A549 (cell line): ENCODE measurements at regions not wholly inside any gene's neighbourhood (a gene's known extent, or its start where the extent isn't known, plus 50 kb on each side); places are given as distances from the start of the nearest gene placed in this dataset.
"Not testable (repeated sequence)": the region's sequence is repeated elsewhere in the genome, so short reads cannot be mapped to it uniquely, and the experiment has no call there.

Experiments
- ATAC-seq, 2 experiments: fragments of 200-7000 bp in 1 of 2; fragments of >200 bp in 1 of 2; cut with Nextera tagmentation in 1 of 2; cut with Tn5 transposase in 1 of 2; 3 replicates each; pipeline versions ENCODE4 v1.8.0 to v1.9.1; 2018 to 2020; ENCODE audit warnings: mild to moderate bottlenecking in 1 of 2, moderate library complexity in 1 of 2
- CTCF ChIA-PET: fragments of 300-600 bp; sonication (Branson Sonifier 250); formaldehyde crosslinking; extraction: SDS; loops from one replicate; lab custom pipeline; 2021; ENCODE audit warnings: antibody characterized with exemption, inconsistent platforms; lab: Yijun Ruan, JAX
- POLR2A ChIA-PET: fragments of 350-600 bp; formaldehyde crosslinking; extraction: SDS; loops from one replicate; lab custom pipeline; 2021; ENCODE audit warnings: antibody characterized with exemption, inconsistent platforms; lab: Yijun Ruan, JAX
- DNase-seq, 2 experiments: peaks; one replicate each; pipeline versions ENCODE4 v3.0.0 to v3.0.0-alpha.2; 2011 to 2016; ENCODE audit warnings: low read depth in 1 of 2, low spot score in 1 of 2
- FAIRE-seq: peaks from 2 replicates; lab custom pipeline; 2011; peaks lifted over from hg19 to GRCh38; lab: Jason Lieb, UNC
- H3K27ac ChIP-seq, 2 experiments: fragments of >200 bp; sonication (Bioruptor Twin); formaldehyde crosslinking; 3 replicates each; pipeline ENCODE4 v1.5.1; 2016 to 2017
- H3K4me1 ChIP-seq: fragments of >200 bp; sonication (Bioruptor Twin); formaldehyde crosslinking; 3 replicates; pipeline ENCODE4 v1.6.1; 2016
- H3K4me2 ChIP-seq: fragments of >200 bp; sonication (Bioruptor Twin); formaldehyde crosslinking; 3 replicates; pipeline ENCODE4 v1.6.1; 2016
- H3K4me3 ChIP-seq: fragments of >200 bp; sonication (Bioruptor Twin); formaldehyde crosslinking; 3 replicates; pipeline ENCODE4 v1.5.1; 2016
- H3K9me3 ChIP-seq: fragments of >200 bp; sonication (Bioruptor Twin); formaldehyde crosslinking; 3 replicates; pipeline ENCODE4 v1.6.1; 2016
- HDAC2 ChIP-seq: fragments of 200-600 bp; sonication (generic); IDR thresholded peaks from 2 replicates; pipeline ENCODE4 v1.6.1; 2016
- JUN ChIP-seq, 2 experiments: fragments of >200 bp; sonication (Bioruptor Twin); formaldehyde crosslinking; IDR thresholded peaks; 2 replicates in 1 of 2; 3 replicates in 1 of 2; pipeline ENCODE4 v1.6.1; 2016 to 2017
- JUNB ChIP-seq: fragments of >200 bp; sonication (Bioruptor Twin); formaldehyde crosslinking; IDR thresholded peaks from 2 replicates; pipeline ENCODE4 v1.6.1; 2016
- KDM5A ChIP-seq: fragments of 200-600 bp; sonication (generic); IDR thresholded peaks from 2 replicates; pipeline ENCODE4 v1.6.1; 2016; ENCODE audit warnings: antibody characterized with exemption, mild to moderate bottlenecking
- MAZ ChIP-seq: fragments of 150-350 bp; IDR thresholded peaks from 2 replicates; pipeline ENCODE4 v1.6.1; 2014; ENCODE audit warnings: antibody characterized with exemption, low read depth, low read length, borderline replicate concordance
- NPAS2 ChIP-seq: fragments of 250-450 bp; sonication (Bioruptor Pico); IDR thresholded peaks from 2 replicates; pipeline ENCODE4 v1.8.0; 2022; ENCODE audit warnings: mild to moderate bottlenecking, moderate library complexity, borderline replicate concordance
- TP53 ChIP-seq: fragments of 250-450 bp; sonication (Bioruptor Pico); IDR thresholded peaks from 2 replicates; pipeline ENCODE4 v1.5.0; 2021; ENCODE audit warnings: mild to moderate bottlenecking, moderate library complexity
- ZC3H11A ChIP-seq: fragments of 450-650 bp; IDR thresholded peaks from 2 replicates; pipeline ENCODE4 v1.6.1; 2014; ENCODE audit warnings: antibody characterized with exemption, mild to moderate bottlenecking
- ZFP36 ChIP-seq: fragments of 450-650 bp; IDR thresholded peaks from 2 replicates; pipeline ENCODE4 v1.6.1; 2014; ENCODE audit warnings: borderline replicate concordance; ENCODE audit not compliant: partially characterized antibody
- ZNF302 ChIP-seq: fragments of 250-450 bp; sonication (Bioruptor Pico); IDR thresholded peaks from 2 replicates; pipeline ENCODE4 v1.9.0; 2021; ENCODE audit warnings: inconsistent platforms, mild to moderate bottlenecking, moderate library complexity
- ZSCAN20 ChIP-seq: fragments of 250-450 bp; sonication (Bioruptor Pico); IDR thresholded peaks from 2 replicates; pipeline ENCODE4 v1.8.0; 2022; ENCODE audit warnings: mild to moderate bottlenecking, moderate library complexity
- WGBS: methylation state at CpG from one replicate; pipeline ENCODE4 v1.1.6; 2017; ENCODE audit errors: missing lambda C conversion rate; 5-methylcytosine and 5-hydroxymethylcytosine counted together
- TF ChIP-seq, protein P1 (sequence below): fragments of 200-600 bp; sonication (generic); IDR thresholded peaks from 2 replicates; pipeline ENCODE4 v1.6.1; 2016; ENCODE audit warnings: antibody characterized with exemption, mild to moderate bottlenecking, moderate library complexity
- TF ChIP-seq, protein P2 (sequence below): fragments of >200 bp; sonication (Bioruptor Twin); formaldehyde crosslinking; IDR thresholded peaks from 3 replicates; pipeline ENCODE4 v1.6.1; 2016

DNA sequence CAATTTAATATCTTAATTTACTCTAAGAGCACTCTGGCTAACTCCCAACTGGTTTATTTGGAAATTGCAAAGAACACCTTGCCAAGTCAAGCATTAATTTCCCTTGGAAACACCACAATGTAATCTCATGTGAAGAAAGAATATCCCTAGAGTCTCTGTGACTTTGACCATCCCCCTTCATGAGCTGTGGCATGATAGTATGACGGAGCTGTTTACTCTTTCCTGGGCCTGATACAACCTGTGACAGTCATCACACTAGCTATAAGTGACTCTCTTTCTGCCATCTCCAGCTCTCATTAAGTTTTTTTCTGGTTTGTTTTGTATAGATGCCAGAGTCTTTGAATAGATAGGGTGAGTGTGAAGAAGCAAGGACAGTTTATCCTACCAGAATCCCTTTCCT, 470.3 kb upstream of the JARID2 start (continued):
- TF ChIP-seq, protein P1, sequence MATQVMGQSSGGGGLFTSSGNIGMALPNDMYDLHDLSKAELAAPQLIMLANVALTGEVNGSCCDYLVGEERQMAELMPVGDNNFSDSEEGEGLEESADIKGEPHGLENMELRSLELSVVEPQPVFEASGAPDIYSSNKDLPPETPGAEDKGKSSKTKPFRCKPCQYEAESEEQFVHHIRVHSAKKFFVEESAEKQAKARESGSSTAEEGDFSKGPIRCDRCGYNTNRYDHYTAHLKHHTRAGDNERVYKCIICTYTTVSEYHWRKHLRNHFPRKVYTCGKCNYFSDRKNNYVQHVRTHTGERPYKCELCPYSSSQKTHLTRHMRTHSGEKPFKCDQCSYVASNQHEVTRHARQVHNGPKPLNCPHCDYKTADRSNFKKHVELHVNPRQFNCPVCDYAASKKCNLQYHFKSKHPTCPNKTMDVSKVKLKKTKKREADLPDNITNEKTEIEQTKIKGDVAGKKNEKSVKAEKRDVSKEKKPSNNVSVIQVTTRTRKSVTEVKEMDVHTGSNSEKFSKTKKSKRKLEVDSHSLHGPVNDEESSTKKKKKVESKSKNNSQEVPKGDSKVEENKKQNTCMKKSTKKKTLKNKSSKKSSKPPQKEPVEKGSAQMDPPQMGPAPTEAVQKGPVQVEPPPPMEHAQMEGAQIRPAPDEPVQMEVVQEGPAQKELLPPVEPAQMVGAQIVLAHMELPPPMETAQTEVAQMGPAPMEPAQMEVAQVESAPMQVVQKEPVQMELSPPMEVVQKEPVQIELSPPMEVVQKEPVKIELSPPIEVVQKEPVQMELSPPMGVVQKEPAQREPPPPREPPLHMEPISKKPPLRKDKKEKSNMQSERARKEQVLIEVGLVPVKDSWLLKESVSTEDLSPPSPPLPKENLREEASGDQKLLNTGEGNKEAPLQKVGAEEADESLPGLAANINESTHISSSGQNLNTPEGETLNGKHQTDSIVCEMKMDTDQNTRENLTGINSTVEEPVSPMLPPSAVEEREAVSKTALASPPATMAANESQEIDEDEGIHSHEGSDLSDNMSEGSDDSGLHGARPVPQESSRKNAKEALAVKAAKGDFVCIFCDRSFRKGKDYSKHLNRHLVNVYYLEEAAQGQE = no peak

DNA sequence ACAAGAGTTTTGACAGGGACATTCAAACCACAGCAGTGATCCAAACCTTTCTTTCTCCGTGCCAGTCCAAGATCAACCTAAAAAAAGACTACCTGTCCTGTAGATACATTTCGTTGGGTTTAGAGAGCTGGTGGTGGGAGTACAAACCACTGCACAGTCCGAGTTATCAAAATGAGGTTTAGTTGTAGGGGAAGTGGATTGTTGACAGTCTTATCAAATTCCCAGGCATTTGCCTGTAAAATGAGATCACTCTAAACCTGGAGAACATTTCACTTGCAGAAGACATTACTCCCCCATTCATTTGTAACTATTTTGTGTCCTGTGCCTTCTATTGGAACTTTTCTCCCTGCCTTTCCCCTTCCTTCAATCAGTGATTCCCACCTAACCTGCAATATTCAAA, 469.6 kb upstream of the JARID2 start:
- no peak for ATAC-seq
- peak overlapping the region; percentile 79 to 82 for H3K27ac ChIP-seq
- no peak for TF ChIP-seq JUNB
- no peak for TF ChIP-seq ZC3H11A
- TF ChIP-seq TP53 (CRISPR knock-in tag) = no peak
- no peak for TF ChIP-seq ZNF302 (CRISPR knock-in tag)
- TF ChIP-seq JUN (IDR thresholded peaks at IDR 0.05) = no peak
- TF ChIP-seq, protein P2, sequence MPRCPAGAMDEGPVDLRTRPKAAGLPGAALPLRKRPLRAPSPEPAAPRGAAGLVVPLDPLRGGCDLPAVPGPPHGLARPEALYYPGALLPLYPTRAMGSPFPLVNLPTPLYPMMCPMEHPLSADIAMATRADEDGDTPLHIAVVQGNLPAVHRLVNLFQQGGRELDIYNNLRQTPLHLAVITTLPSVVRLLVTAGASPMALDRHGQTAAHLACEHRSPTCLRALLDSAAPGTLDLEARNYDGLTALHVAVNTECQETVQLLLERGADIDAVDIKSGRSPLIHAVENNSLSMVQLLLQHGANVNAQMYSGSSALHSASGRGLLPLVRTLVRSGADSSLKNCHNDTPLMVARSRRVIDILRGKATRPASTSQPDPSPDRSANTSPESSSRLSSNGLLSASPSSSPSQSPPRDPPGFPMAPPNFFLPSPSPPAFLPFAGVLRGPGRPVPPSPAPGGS = no peak
- no peak for TF ChIP-seq HDAC2
- no peak for TF ChIP-seq ZSCAN20 (CRISPR knock-in tag)
- no peak for TF ChIP-seq MAZ
- TF ChIP-seq NPAS2 (CRISPR knock-in tag) = no peak
- no peak for TF ChIP-seq KDM5A
- no peak for DNase-seq
- peak overlapping the region; percentile 33; the same call in 1 of the 3 replicates for H3K4me3 ChIP-seq
- peak overlapping the region; percentile 85 for H3K4me2 ChIP-seq
- CTCF ChIA-PET = no interaction called here
- WGBS = 81% methylated on average over 3 of the region's 3 CpGs
- H3K9me3 ChIP-seq = peaks cover 4% of the 10 kb centered on the region; the same call in 1 of the 3 replicates
- POLR2A ChIA-PET = no interaction called here
- peaks cover 29% of the 10 kb centered on the region; the same call in 2 of the 3 replicates for H3K4me1 ChIP-seq
- FAIRE-seq = no peak

DNA sequence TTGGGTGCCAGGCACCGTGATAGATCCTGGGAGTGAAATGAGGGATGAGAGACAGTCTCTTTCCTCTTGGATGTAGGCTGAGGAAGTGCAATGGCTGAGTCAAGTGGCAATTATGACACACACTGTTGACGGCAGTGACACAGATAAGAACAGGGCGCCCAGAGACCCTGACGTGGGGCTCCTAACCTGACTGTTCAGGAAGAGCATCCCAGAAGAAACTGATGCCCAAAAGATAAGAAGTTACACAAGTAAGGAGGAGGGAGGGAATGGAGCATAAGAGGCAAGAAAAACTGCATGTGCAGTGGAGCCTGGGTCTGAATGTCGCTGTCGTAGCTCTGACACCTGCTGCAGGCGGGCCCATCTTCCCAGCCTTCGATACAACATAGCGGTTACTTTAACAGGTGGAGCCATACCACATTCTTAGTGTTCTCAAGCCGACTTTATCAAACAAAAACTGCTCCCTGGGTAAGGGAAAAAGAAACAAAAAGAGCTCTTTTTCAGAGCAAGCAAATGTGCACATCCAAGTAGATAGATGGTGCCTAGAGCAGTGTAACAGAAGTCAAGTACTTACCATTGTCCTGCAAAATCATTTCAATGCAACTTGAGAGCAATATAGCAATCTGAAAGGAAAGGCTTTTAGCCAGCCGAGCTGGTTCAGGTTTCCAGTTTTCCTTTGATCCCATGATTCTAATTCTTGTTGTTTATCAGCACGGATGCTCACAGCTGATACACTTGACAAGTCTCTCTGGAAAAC, 463.9 kb upstream of the JARID2 start:
- no peak overlapping the region for H3K27ac ChIP-seq
- ChIA-PET CTCF (no interaction called here), POLR2A (no interaction called here)
- no peak overlapping the region for H3K4me3 ChIP-seq
- ATAC-seq = no peak
- H3K4me1 ChIP-seq = peaks cover 10% of the 10 kb centered on the region; the same call in 2 of the 3 replicates
- DNase-seq = no peak
- no peak for TF ChIP-seq TP53 (CRISPR knock-in tag)
- no peak for TF ChIP-seq ZFP36
- FAIRE-seq = no peak
- WGBS = 80% methylated on average over 12 of the region's 12 CpGs
- H3K9me3 ChIP-seq = no peaks in the 10 kb centered on the region
- H3K4me2 ChIP-seq = no peak overlapping the region

DNA sequence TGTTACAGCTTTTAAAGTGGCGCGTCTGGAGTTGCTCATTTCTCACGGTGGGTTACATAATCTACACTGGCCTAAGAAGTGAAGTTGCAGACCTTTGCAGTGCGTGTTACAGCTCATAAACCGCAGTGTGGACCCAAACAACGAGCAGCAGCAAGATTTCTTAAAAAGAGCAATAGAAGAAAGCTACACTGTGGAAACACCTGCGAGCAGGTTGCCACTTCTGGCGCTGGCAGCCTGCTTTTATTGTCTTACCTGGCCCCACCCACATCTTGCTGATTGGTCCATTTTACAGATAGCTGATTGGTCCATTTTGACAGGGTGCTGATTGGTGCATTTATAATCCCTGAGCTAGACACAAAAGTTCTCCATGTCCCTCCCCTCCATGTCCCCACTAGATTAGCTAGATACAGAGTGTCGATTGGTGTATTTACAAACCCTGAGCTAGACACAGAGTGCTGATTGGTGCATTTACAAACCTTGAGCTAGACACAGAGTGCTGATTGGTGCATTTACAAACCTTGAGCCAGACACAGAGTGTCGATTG, 462.9 kb upstream of the JARID2 start:
- H3K4me2 ChIP-seq, H3K9me3 ChIP-seq, H3K27ac ChIP-seq, H3K4me3 ChIP-seq, ATAC-seq, POLR2A ChIA-PET, FAIRE-seq, DNase-seq, H3K4me1 ChIP-seq: not testable (repeated sequence)
- 89% methylated on average over 10 of the region's 10 CpGs for WGBS
- CTCF ChIA-PET = interaction anchor here (1.3 kb wide), 1 partner anchor 16 kb away, joined by 3 read pairs; no protein-coding TSS in a partner anchor
